ENCODE measurements at regions not wholly inside any gene's neighbourhood (a gene's known extent, or its start where the extent isn't known, plus 50 kb on each side); places are given as distances from the start of the nearest gene placed in this dataset.

- peaks cover 16% of the 10 kb centered on the region for H3K9me3 Mint-ChIP-seq (ENCODE audit: unreplicated experiment)
- intact Hi-C loops (cut with micrococcal nuclease) = no loop called here
- BruUV-seq (replicated peaks) = no TSS peak
- no peak for TF ChIP-seq CTCF (IDR thresholded peaks at IDR 0.05; ENCODE audit: unreplicated experiment)
- CTCF ChIA-PET = interaction anchor here (1.6 kb wide), 1 partner anchor 647 kb away, joined by 5 read pairs; no protein-coding TSS in a partner anchor
- peak; percentile 3 for DNase-seq (ENCODE audit: unreplicated experiment)
- no peak overlapping the region for H3K27ac Mint-ChIP-seq (ENCODE audit: low read depth, unreplicated experiment)
- no peaks in the 10 kb centered on the region for H3K36me3 Mint-ChIP-seq (ENCODE audit: insufficient read depth, unreplicated experiment)
- H3K4me3 Mint-ChIP-seq (ENCODE audit: unreplicated experiment) = no peak overlapping the region
- no peaks in the 10 kb centered on the region for H3K27me3 Mint-ChIP-seq (ENCODE audit: insufficient read depth, unreplicated experiment)
- POLR2A ChIA-PET = interaction anchor here (0.6 kb wide), 1 partner anchor 55 kb away, joined by 3 read pairs; no protein-coding TSS in a partner anchor
- no peaks in the 10 kb centered on the region for H3K4me1 Mint-ChIP-seq (ENCODE audit: insufficient read depth, unreplicated experiment)
Measured at GRCh38 chr6:19204445-19204844, 632.7 kb upstream of the ID4 start.

GRCh38 chr6:19205076-19205475 lies 632.1 kb upstream of the ID4 start:
- no peak for DNase-seq (ENCODE audit: unreplicated experiment)
- H3K9me3 Mint-ChIP-seq (ENCODE audit: unreplicated experiment) = peaks cover 15% of the 10 kb centered on the region
- H3K4me1 Mint-ChIP-seq (ENCODE audit: insufficient read depth, unreplicated experiment) = no peaks in the 10 kb centered on the region

GRCh38 chr6:19209202-19209601 lies 628.0 kb upstream of the ID4 start:
- Mint-ChIP-seq H3K4me1 (ENCODE audit: insufficient read depth, unreplicated experiment) (no peaks in the 10 kb centered on the region), H3K9me3 (ENCODE audit: unreplicated experiment) (no peaks in the 10 kb centered on the region), H3K36me3 (ENCODE audit: insufficient read depth, unreplicated experiment) (no peaks in the 10 kb centered on the region), H3K4me3 (ENCODE audit: unreplicated experiment) (no peak overlapping the region), H3K27me3 (ENCODE audit: insufficient read depth, unreplicated experiment) (no peaks in the 10 kb centered on the region), H3K27ac (ENCODE audit: low read depth, unreplicated experiment) (no peak overlapping the region)
- ChIA-PET CTCF (no interaction called here), POLR2A (no interaction called here)
- no peak for DNase-seq (ENCODE audit: unreplicated experiment)
- intact Hi-C loops (cut with micrococcal nuclease) = no loop called here
- TF ChIP-seq CTCF (IDR thresholded peaks at IDR 0.05; ENCODE audit: unreplicated experiment) = no peak
- BruUV-seq (replicated peaks) = no TSS peak

More at GRCh38 chr6:19205076-19205475, 632.1 kb upstream of the ID4 start:
- TF ChIP-seq CTCF (IDR thresholded peaks at IDR 0.05; ENCODE audit: unreplicated experiment) = no peak
- no peak overlapping the region for H3K4me3 Mint-ChIP-seq (ENCODE audit: unreplicated experiment)
- H3K36me3 Mint-ChIP-seq (ENCODE audit: insufficient read depth, unreplicated experiment) = no peaks in the 10 kb centered on the region
- no peaks in the 10 kb centered on the region for H3K27me3 Mint-ChIP-seq (ENCODE audit: insufficient read depth, unreplicated experiment)
- BruUV-seq (replicated peaks) = no TSS peak
- intact Hi-C loops (cut with micrococcal nuclease) = no loop called here
- CTCF ChIA-PET = interaction anchor here (0.5 kb wide), 1 partner anchor 23 kb away, joined by 3 read pairs; no protein-coding TSS in a partner anchor
- no peak overlapping the region for H3K27ac Mint-ChIP-seq (ENCODE audit: low read depth, unreplicated experiment)
- POLR2A ChIA-PET = no interaction called here

DNA sequence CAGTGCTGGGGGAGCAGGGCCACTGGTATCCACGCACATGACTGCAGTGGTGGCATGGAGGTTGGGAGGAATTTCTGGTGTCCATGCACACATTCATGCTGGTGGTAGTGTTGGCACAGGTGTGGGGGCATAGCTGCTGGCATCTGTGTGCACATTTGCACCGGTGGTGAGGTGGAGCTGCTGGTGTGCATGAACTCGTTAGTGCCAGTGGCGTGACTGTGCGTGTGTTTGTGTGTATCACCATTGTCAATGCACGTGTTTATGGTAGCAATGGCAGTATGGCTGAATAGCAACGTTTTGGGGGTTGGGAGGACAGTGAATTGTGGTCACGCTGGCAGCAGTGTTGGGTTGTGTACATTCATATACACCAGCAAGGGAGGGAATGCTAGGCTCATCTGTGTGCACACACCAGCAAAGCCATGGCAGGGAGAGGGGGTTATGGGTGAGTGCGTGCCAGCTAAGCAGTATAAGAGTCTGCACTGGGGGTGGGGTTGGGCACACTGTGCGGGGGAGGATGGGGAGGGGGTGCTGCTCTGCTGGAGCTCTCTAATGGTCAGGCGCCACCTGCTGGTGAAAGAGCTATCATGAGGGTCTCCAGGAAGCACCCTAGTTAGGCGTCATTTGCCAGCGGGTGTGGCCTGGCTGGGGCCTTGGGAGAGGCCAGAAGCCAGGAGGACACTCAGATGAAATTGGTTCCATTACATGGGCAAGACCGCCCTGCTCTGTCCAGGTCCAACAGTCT lies 626.1 kb upstream of the ID4 start:
- intact Hi-C loops (cut with micrococcal nuclease) = no loop called here
- ChIA-PET CTCF (interaction anchor here (0.6 to 1.2 kb wide), 2 partner anchors 11 to 18 kb away, joined by 3 to 5 read pairs; no protein-coding TSS in a partner anchor), POLR2A (no interaction called here)

More for the DNA sequence above, 626.1 kb upstream of the ID4 start:
- TF ChIP-seq CTCF (IDR thresholded peaks at IDR 0.05; ENCODE audit: unreplicated experiment) = peak; percentile 14
- DNase-seq (ENCODE audit: unreplicated experiment) = peak; percentile 24
- Mint-ChIP-seq H3K4me3 (ENCODE audit: unreplicated experiment) (no peak overlapping the region), H3K27ac (ENCODE audit: low read depth, unreplicated experiment) (no peak overlapping the region), H3K36me3 (ENCODE audit: insufficient read depth, unreplicated experiment) (no peaks in the 10 kb centered on the region), H3K9me3 (ENCODE audit: unreplicated experiment) (no peaks in the 10 kb centered on the region), H3K27me3 (ENCODE audit: insufficient read depth, unreplicated experiment) (no peaks in the 10 kb centered on the region), H3K4me1 (ENCODE audit: insufficient read depth, unreplicated experiment) (no peaks in the 10 kb centered on the region)
- no TSS peak for BruUV-seq (replicated peaks)

Data from MCF 10A (cell line).